RKO (cell line): ENCODE measurements at regions not wholly inside any gene's neighbourhood (a gene's known extent, or its start where the extent isn't known, plus 50 kb on each side); places are given as distances from the start of the nearest gene placed in this dataset.
A peak's percentile ranks its signal among the peaks of the same experiment; 100 is the strongest.
"Not testable (repeated sequence)": the region's sequence is repeated elsewhere in the genome, so short reads cannot be mapped to it uniquely, and the experiment has no call there.

Source experiments
- DNase-seq: peaks from one replicate; pipeline ENCODE4 v3.0.0-alpha.2; 2016; ENCODE audit warnings: low spot score

DNA sequence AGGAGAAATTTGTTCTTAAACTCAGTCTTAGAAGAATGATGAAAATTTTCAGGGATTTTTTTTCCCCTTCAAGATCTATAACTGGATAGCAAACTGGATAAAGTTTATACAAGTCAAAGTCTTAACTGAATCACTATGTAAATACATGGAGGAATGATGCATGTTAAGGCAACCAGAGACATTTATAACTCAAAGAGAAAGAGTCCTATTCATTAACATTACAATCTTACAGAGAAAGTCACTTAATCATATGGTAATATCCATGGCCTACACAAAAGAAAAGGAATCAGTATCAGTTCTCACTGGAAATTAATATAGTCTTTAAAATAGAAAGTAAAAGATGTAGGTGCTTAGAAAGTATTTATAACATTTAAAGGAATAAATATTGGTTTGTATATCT, 869.1 kb downstream of the TBL1XR1 start:
- no peak for DNase-seq

DNA sequence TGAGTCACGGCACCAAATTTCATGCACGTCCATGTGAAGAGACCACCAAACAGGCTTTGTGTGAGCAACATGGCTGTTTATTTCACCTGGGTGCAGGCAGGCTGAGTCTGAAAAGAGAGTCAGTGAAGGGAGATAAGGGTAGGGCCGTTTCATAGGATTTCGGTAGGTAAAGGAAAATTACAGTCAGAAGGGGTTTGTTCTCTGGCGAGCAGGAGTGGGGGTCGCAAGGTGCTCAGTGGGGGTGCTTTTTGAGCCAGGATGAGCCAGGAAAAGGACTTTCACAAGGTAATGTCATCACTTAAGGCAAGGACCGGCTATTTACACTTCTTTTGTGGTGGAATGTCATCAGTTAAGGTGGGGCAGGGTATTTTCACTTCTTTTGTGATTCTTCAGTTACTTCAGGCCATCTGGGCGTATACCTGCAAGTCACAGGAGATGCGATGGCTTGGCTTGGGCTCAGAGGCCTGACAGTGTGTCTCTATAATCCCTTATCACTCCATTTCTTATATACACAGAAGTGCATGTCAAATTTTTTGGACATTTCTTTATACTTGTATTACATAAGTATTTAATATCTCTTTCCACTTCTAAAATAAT, 870.3 kb downstream of the TBL1XR1 start:
- DNase-seq = not testable (repeated sequence)

DNA sequence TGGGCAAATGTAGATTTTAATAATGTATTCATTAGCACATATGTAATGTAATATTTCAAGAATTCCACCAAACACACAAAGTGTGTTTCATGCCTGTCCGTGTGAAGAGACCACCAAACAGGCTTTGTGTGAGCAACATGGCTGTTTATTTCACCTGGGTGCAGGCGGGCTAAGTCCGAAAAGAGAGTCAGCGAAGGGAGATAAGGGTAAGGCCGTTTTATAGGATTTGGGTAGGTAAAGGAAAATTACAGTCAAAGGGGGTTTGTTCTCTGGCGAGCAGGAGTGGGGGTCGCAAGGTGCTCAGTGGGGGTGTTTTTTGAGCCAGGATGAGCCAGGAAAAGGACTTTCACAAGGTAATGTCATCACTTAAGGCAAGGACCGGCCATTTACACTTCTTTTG, 875.8 kb downstream of the TBL1XR1 start:
- not testable (repeated sequence) for DNase-seq

DNA sequence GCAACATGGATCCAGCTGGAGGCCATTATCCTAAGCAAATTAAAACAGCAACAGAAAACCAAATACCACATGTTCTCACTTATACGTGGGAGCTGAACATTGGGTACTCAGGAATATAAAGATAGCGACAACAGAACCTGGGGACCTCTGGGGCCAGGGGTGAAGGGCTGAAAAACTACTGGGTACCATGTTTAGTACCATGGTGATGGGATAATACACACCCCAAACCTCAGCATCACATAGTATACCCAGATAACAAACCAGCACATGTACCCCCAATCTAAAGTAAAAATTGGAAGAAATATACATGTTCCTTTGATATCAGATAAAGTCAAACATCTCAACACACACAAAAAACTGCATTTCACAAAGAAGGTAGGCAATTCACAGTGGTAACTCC, 876.2 kb downstream of the TBL1XR1 start:
- DNase-seq = no peak

DNA sequence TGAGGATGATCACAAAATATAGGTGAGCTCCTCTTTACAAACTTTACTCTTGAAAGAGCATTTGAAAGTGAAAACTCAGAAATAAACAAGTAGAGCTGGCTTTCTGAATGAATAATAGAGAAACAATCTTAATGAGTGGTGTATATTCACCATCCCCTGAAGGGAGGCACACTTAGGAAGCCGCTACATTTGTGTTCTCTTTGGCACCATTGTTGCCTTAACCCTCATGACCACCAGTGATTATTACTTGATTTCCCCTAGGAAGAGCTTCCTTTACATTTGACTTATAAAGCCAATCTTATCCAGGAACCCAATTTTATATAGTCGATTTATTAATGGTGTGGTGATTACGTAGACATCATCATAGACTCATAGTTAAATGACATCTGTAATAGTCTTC, 883.9 kb downstream of the TBL1XR1 start:
- DNase-seq = no peak

DNA sequence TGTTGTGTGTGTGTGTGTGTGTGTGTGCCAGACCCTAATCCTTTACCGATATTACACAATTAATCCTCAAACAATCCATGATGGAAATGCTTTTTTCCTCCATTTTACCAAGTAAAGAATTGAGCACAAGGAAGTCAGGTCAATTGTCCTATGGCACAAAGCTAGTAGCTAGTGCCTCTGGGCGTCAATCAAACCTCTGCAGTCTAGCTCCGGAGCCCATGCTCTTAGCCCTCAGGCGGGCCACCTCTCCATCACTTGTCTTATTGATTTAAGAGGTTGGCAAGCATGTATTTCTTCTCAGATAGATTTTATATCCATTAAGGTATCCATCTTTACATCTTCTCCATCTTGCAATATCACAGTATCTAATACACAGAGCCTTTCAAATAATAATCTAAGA, 886.6 kb downstream of the TBL1XR1 start:
- DNase-seq = no peak

DNA sequence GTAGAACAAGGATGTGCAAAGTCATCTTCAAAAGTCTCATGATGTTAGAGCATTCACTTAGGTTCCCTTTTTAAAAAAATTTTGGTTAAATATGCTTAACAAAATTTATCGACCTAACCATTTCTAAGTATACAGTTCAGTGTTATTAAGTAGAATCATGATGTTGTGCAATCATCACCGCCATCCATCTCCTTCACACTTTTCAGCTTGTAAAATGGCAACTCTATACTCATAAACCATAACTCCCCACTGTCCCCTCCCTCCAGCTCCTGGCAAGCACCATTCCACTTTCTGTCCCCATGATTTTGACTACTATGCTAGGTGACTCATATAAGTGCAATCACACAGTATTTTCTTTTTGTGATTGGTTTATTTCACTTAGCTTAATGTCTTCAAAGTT, 895.0 kb downstream of the TBL1XR1 start:
- no peak for DNase-seq

DNA sequence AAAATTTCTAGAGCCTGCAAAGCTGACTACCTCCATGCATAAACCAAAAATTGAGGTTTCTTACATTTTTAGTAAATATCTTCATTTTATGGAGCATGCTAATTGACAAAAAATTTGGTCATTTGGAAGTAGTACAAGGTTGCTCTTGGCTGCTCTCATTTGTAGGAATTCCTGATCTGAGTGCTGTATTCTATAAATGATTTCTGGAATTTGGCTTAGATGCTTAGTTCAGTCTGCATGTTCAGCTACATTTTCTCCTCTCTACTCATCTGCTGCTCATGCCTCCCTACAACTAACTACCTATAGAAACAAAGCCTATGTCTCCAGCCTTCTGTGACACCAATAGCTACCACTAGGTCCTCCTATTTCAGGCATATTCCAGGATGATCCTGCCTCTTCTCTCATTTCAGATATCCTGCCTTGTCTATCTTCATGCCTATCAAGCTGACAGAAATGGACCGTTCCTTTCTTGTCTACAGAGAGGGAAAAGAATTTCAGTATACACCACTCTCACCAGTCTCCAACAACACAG, 901.1 kb downstream of the TBL1XR1 start:
- DNase-seq = no peak

DNA sequence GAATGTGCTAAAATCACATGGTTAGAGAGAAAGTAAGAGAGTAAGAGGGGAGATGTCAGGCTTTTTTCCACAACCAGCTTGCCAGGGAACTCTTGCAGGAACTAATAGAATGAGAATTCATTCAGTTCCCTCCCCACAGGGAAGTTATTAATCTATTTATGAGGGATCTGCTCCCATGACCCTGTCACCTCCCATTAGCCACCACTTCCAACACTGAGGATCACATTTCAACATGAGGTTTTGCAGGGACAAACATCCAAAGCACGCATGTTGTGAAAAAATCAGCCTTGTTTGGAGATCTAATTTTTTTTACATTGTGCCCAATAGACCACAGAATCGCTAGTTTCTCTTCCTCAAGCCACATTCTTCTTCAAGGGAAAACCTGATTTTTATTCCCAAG, 904.0 kb downstream of the TBL1XR1 start:
- no peak for DNase-seq

DNA sequence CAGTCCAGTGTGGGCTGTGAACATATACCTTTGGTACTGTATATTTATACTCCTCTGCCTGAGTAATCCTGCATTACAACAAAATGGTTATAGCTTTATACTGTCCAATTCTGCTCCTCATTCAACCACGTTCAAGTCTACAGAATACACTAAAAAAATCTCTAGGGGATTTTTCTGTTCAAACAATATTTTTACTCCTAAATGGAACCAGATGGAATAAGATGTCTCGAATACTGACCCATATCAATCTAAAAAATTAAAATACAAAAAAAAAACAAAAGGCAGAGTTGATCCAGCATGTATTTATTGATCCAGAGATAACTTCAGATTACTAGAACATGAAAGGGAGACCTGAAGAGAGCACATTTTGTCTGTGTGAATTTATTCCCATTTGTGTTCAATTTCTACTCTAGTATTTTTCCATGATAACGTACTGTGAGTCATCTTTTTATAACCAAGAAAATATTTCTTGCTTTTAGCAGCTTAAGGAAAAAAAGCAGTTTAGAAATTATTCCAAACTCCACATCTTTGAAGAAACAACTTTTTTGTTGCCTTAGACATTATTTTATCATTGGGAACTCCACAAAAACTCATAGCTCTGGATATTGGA, 910.7 kb downstream of the TBL1XR1 start:
- no peak for DNase-seq

DNA sequence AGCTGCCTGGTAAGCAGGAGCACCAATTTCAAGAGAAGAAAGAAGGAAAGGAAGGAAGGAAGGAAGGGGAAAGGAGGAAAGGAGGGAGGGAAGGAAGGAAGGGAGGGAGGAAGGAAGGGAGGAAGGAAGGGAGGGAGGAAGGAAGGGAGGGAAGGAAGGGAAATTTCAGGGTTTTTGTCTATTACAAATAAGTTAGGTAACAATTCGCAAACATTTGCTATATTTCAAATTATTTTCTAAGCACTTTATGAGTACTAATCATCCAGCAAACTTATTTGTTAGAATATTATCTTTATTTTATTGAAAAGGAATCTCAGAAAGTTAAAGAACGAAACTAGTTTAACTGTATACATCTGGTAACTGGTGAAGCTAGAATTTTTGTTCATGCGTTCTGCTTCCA, 921.7 kb downstream of the TBL1XR1 start:
- no peak for DNase-seq

DNA sequence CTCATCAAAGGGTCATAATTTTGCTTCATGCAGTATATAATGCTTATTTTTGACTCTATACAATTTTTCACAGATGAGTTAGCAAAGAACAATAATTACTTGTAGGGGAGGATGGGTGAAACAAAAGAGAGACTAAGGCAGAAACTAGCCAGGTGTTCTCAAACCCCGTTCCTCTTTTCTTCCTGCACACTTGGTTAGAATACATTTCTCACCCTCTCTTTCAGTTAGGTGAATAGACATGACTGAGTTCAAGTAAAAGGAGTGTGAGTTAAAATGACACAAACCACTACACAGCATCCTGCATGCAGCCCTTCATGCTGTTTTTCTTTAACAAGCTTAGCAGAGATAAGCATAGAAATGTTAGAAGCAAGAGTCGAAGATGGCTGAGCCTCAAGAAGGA, 922.2 kb downstream of the TBL1XR1 start:
- DNase-seq = no peak

DNA sequence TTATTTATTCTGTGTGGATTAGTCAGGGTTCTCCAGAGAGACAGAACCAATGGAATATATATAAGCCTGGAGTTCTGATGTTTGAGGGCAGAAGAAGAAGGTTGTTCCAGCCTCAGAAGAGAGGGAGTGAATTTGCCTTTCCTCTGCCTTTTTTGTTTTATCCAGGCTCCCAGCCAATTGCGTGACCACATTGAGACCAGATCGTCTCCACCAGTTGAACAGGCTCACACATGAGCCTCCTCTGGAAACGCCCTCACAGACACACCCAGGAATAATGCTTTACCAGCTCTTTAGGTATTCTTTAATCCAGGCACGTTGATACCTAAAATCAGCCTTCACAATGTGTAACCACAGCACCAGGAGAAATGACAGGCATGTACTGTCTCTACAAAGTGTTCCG, 923.1 kb downstream of the TBL1XR1 start:
- DNase-seq = no peak

DNA sequence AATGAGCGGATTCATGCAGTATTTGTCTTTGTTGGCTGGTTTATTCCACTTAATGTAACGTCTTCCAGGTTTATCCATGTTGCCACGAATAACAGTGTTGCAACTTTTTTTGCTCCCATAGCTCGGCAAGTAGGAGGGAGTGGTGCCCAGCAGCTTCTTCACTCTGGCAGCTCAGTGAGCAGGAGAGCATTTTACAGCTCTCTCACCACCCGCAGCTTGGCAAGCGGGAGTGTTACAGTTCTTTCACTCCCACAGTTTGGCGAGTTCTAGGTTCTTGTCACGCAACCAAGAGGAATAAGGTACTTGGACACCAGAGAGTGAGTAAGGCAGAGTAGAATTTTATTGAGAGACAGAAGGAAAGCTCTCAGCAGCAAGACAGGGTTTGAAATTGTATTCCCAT, 935.2 kb downstream of the TBL1XR1 start:
- DNase-seq = no peak

DNA sequence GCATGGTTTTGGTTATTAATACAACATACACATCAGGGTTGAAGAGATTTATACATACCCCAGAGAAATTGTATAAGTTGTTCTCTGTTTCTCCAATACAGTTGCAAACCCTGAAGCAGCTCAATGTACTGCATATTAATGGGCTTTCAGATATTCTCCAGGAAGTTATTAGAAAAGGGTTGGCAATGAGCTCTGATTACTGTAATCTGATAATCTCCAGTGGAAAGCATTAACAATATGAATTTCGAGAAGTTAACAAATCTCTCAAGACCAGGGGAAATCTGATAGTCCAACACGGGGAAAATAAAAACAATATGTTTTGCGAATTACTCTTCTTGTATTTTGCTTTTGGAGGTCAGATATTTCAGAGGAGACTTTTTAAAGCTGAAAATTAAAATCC, 950.1 kb downstream of the TBL1XR1 start:
- DNase-seq = no peak

DNA sequence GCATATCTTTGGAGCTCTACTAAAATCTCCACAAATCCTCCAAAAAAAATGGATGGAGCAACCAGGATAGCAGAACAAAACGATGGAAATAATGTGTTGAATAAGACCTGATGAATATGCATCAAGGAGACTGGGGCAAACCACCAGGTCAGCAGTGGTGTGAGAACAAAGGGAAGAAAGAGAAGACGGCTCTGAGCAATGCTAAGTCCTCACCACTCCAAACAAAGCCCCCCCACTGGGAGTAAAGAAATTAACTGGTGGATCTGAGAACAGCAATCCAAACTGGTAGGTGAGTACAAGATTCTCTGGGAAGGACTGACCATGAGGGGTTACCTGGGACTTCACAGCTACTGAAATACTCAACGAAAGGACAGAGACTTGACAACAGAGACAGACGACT, 977.3 kb downstream of the TBL1XR1 start:
- no peak for DNase-seq

DNA sequence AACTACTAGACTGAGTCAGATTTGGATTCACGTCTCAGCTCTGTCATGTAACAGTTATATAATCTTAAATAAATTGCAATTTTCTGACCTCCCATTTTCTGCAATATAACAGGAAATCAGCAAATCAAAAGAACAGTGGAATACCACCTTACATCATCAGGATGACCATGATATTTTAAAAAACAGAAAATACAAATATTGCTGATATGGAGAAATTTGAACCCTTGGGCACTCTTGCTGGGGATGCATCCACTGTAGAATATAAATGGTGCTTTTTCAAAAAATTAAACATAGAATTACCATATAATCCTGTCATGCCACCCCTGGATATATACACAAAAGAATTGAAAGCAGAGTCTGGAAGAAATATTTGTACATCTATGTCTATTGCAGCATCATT, 982.5 kb downstream of the TBL1XR1 start:
- DNase-seq = no peak

DNA sequence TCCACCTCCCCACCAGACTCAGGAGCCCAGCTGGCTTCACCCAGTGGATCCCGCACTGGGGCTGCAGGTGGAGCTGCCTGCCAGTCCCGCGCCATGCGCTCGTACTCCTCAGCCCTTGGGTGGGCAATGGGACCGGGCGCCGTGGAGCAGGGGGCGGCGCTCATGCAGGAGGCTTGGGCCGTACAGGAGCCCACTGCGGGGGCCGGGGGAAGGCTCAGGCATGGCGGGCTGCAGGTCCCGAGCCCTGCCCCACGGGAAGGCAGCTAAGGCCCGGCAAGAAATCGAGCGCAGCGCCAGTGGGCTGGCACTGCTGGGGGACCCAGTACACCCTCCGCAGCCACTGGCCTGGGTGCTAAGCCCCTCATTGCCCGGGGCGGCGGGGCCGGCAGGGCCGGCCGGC, 984.0 kb downstream of the TBL1XR1 start:
- DNase-seq = not testable (repeated sequence)

DNA sequence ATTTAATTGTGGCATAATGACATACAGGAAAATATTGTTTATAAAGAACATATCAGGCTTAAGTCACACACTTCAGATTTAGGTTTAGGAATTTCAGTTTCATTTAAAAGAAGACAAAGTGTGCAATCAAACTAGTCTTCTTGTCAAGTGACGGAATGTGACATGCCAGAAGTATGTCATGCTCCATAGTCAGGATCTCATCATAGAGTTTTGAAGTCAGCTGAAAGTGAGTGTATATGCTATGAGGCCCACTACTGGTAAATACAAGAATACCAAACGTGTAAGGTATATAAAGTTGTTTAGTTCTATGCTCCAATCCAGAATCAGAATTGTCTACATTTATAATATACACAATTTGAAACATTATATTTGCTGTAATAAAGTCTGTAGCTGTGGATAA, 988.4 kb downstream of the TBL1XR1 start:
- peak; percentile 34 for DNase-seq

DNA sequence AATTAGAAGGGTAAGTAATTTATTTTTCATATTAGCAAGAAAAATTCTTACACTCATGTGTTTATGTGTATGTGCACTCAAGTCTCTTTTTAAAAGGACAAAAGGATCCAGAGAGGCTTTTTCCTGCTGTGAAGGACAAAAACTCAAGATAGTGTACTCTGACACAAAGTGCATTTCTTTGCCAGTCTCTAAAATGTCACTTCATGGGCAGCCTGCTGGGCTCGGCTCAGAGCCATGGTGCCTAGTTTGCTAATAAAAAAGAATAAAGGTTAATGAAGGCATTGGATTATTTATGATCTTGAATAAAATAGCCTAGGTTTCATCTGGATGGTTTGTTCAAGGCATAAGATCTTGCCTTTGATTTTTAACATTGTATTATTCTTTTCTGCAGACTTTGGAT, 989.0 kb downstream of the TBL1XR1 start:
- no peak for DNase-seq

DNA sequence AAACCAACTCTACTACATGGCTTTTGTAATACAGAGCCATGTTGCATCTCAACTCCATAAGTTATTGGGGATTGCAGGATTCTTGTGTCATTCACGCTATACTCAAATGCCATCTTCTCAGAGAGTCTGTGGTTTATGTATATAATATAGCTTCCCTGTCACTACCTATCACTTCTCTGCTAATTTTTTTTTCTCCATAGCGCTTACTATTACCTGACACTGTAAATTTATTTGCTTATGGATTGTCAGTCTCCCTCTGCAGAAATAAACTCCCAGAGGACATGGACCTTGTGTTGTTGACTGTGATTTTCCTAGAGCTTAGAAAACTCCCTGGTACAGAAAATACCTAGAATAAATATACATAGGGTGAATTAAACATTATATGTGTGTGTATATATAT, 990.5 kb downstream of the TBL1XR1 start:
- DNase-seq = no peak

DNA sequence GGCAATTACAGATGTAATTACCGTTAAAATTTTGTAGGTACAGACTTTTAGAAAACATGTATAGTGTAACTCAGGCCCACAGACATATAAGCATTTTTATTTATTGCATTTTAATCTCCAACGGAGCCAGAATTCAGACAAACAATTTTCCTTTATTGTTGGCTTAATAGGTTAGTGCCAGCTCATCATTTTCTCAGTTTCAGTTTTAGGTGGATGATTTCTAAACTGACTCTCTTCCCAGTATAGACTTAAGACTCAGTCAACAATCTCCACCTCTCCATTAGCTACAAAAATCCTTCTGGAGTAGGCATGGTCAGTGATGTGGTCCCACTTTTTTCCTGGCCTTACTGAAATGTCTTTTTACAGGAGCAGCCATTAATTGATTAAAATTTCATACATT, 994.6 kb downstream of the TBL1XR1 start:
- DNase-seq = no peak

DNA sequence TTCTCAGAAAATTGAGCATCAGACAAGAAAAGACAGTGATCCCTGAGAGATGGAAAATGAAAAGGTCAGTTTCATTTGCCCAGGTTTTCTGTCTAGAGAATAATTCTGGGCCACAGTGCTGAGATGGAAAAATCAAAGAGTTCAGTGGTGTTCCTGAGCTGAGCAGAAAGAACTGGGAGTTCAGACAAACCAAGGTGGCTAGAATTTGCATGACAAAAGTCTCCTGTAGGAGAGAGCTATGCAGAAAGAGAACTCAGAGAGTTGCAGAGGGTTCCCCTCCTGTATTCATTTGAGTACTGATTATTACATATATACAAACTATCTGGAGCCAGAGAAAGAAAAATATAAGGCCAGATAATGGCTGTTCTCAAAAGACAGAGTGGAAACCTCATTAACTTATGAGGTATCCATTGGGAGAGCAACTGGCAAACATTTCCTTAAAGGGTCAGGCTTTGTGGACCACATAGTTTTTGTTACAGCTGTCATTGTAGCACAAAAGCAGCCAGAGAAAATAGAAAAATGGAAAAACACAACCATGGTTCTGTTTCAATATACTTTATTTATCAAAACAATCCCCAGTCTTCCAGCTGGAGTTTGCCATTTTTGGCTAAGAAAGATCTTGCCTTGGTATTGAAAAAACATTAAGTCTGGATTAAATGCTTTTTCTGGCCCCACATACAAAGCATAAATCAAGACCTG, 1004.1 kb downstream of the TBL1XR1 start:
- no peak for DNase-seq

DNA sequence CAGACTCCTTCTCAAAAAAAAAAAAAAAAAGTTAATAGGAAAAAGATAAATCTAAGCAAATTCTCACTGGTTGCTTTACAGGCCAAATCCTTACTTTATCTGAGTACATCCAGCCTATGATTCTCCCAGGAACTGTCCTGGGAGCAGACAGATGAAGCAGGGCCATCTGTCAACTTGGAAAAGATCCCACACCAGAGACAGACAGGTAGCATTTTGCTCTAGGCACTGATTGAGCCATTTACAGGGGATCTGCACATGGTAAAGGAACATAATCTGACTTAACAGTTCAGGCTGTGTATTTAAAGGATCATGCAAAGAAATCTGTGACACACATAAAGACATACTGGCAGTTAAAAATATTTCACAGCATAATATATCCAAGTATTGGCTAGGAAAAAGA, 1006.5 kb downstream of the TBL1XR1 start:
- no peak for DNase-seq
